Neural cell (in vitro differentiated cells): ENCODE measurements at regions not wholly inside any gene's neighbourhood (a gene's known extent, or its start where the extent isn't known, plus 50 kb on each side); places are given as distances from the start of the nearest gene placed in this dataset.

ENCODE experiments used
- H2AFZ ChIP-seq: fragments of 200-600, 300-800 bp; sonication (generic), shearing (Covaris generic); 2 replicates; pipeline ENCODE4 v1.6.0; 2014; ENCODE audit warnings: low read depth, mild to moderate bottlenecking, antibody characterized with exemption, low read length, moderate library complexity
- H3F3A ChIP-seq: fragments of 200-600 bp; shearing (Covaris generic); 2 replicates; pipeline ENCODE4 v1.6.1; 2016; ENCODE audit warnings: mild to moderate bottlenecking, moderate library complexity, mixed read lengths, antibody characterized with exemption, low read length; ENCODE audit not compliant: insufficient read depth, poor library complexity, severe bottlenecking
- H3K27ac ChIP-seq: fragments of 200-600, 300-800 bp; sonication (generic), shearing (Covaris generic); 2 replicates; pipeline ENCODE4 v1.5.1; 2014; ENCODE audit warnings: mild to moderate bottlenecking, low read length, moderate library complexity
- H3K27me3 ChIP-seq: fragments of 300-800, 200-600 bp; sonication (generic), shearing (Covaris generic); 2 replicates; pipeline ENCODE4 v1.6.0; 2014; ENCODE audit warnings: mild to moderate bottlenecking, low read depth, low read length, moderate library complexity; ENCODE audit not compliant: insufficient read depth
- H3K36me3 ChIP-seq: fragments of 300-800, 200-600 bp; sonication (generic), shearing (Covaris generic); 2 replicates; pipeline ENCODE4 v1.5.1; 2014; ENCODE audit warnings: mild to moderate bottlenecking, antibody characterized with exemption, low read length, moderate library complexity; ENCODE audit not compliant: insufficient read depth
- H3K4me2 ChIP-seq: fragments of 300-800, 200-600 bp; sonication (generic), shearing (Covaris generic); 2 replicates; pipeline ENCODE4 v1.6.0; 2014; ENCODE audit warnings: mild to moderate bottlenecking, low read length
- H3K4me3 ChIP-seq: fragments of 300-800, 200-600 bp; sonication (generic), shearing (Covaris generic); 2 replicates; pipeline ENCODE4 v1.5.1; 2014; ENCODE audit warnings: mild to moderate bottlenecking, low read length, moderate library complexity
- H3K79me2 ChIP-seq: fragments of 200-600 bp; shearing (Covaris generic); replicated peaks from 2 replicates; pipeline ENCODE4 v1.6.0; 2014; ENCODE audit warnings: mild to moderate bottlenecking, low read length, moderate library complexity; ENCODE audit not compliant: insufficient read depth
- H3K9ac ChIP-seq: fragments of 300-800, 200-600 bp; sonication (generic), shearing (Covaris generic); 2 replicates; pipeline ENCODE4 v1.6.1; 2016; ENCODE audit warnings: mild to moderate bottlenecking, low read length, mixed read lengths
- H3K9me2 ChIP-seq: fragments of 200-600 bp; shearing (Covaris generic); 2 replicates; pipeline ENCODE4 v1.6.1; 2016; ENCODE audit warnings: mild to moderate bottlenecking, low read length, mixed read lengths; ENCODE audit not compliant: insufficient read depth
- H3K9me3 ChIP-seq: fragments of 200-600, 300-800 bp; sonication (generic), shearing (Covaris generic); 2 replicates; pipeline ENCODE4 v1.6.1; 2016; ENCODE audit warnings: mild to moderate bottlenecking, mixed run types, low read length, moderate library complexity, mixed read lengths
- H4K20me1 ChIP-seq: fragments of 200-600 bp; shearing (Covaris generic); 2 replicates; pipeline ENCODE4 v1.6.1; 2016; ENCODE audit warnings: mild to moderate bottlenecking, mixed run types; ENCODE audit not compliant: insufficient read depth
- CTCF ChIP-seq: fragments of 450-650 bp; IDR thresholded peaks from 2 replicates; pipeline ENCODE4 v1.5.1; 2014; ENCODE audit warnings: antibody characterized with exemption, mild to moderate bottlenecking, moderate library complexity; ENCODE audit not compliant: poor library complexity, severe bottlenecking
- EP300 ChIP-seq: fragments of 450-650 bp; conservative IDR thresholded peaks from 2 replicates; pipeline ENCODE4 v1.6.1; 2014; ENCODE audit warnings: antibody characterized with exemption, mild to moderate bottlenecking, moderate library complexity; ENCODE audit not compliant: poor library complexity, severe bottlenecking
- EZH2 ChIP-seq: fragments of 200-600, 300-800 bp; shearing (Covaris generic), sonication (generic); IDR thresholded peaks from 2 replicates; pipeline ENCODE4 v1.6.1; 2014; ENCODE audit warnings: antibody characterized with exemption, low read length, borderline replicate concordance, mild to moderate bottlenecking; ENCODE audit not compliant: insufficient read depth, poor library complexity, severe bottlenecking
- MXI1 ChIP-seq: fragments of 450-650 bp; conservative IDR thresholded peaks from 2 replicates; pipeline ENCODE4 v1.6.1; 2014; ENCODE audit warnings: antibody characterized with exemption, mild to moderate bottlenecking; ENCODE audit not compliant: poor library complexity, severe bottlenecking
- POLR2AphosphoS5 ChIP-seq: IDR thresholded peaks from 2 replicates; pipeline ENCODE4 v1.6.1; 2012
- RAD21 ChIP-seq: fragments of 450-650 bp; conservative IDR thresholded peaks from 2 replicates; pipeline ENCODE4 v1.6.1; 2014; ENCODE audit warnings: antibody characterized with exemption, mild to moderate bottlenecking, moderate library complexity
- REST ChIP-seq: IDR thresholded peaks from 2 replicates; pipeline ENCODE4 v1.6.1; 2012; ENCODE audit warnings: borderline replicate concordance
- SMC3 ChIP-seq: fragments of 450-650 bp; conservative IDR thresholded peaks from 2 replicates; pipeline ENCODE4 v1.6.1; 2014; ENCODE audit warnings: antibody characterized with exemption, mild to moderate bottlenecking, moderate library complexity; ENCODE audit not compliant: poor library complexity
- TAF1 ChIP-seq: IDR thresholded peaks from 2 replicates; pipeline ENCODE4 v1.6.1; 2012; ENCODE audit warnings: low read depth

DNA sequence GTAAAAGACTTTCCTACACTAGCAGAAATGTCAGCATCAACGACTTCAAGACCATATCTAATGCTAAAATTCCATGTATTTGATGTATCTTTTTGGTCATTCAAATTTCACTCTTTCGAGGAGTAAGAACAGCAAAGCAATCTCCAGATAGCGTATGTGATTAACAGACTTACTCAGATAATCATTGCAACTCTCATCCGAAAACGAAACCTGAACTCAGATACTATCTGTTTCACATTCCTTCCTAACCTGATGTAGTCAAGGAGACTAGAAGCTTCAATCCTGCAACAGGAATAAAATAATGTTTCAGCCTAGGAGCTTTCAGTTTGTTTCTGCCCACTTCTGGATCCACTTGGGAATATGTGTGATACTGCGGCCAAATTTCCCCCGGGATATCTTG lies 286.3 kb downstream of the NUAK1 start:
- Histone ChIP-seq H3K36me3 (no peaks in the 10 kb centered on the region), H3K27ac (no peak overlapping the region), H3K27me3 (no peaks in the 10 kb centered on the region), H3K9me2 (no peaks in the 10 kb centered on the region), H3K9me3 (no peaks in the 10 kb centered on the region), H3K9ac (no peak overlapping the region), H3K4me3 (no peak overlapping the region), H2AFZ (no peak overlapping the region), H3K4me2 (no peak overlapping the region), H3F3A (no peaks in the 10 kb centered on the region), H3K79me2 (no peaks in the 10 kb centered on the region), H4K20me1 (no peaks in the 10 kb centered on the region)
- no peak for TF ChIP-seq CTCF
- TF ChIP-seq MXI1 = no peak
- TF ChIP-seq POLR2AphosphoS5 = no peak
- TF ChIP-seq EP300 = no peak
- TF ChIP-seq EZH2 = no peak

- H3F3A ChIP-seq = no peaks in the 10 kb centered on the region
- no peaks in the 10 kb centered on the region for H4K20me1 ChIP-seq
- H3K27me3 ChIP-seq = no peaks in the 10 kb centered on the region
- no peak overlapping the region for H3K9ac ChIP-seq
- no peaks in the 10 kb centered on the region for H3K79me2 ChIP-seq
- TF ChIP-seq REST (no peak), EP300 (no peak), MXI1 (no peak), RAD21 (no peak), TAF1 (no peak), EZH2 (no peak), CTCF (no peak), SMC3 (no peak), POLR2AphosphoS5 (no peak)
- H3K4me2 ChIP-seq = no peak overlapping the region
- H3K27ac ChIP-seq = no peak overlapping the region
- no peak overlapping the region for H3K4me3 ChIP-seq
- no peaks in the 10 kb centered on the region for H3K9me2 ChIP-seq
- H2AFZ ChIP-seq = no peak overlapping the region
- no peaks in the 10 kb centered on the region for H3K9me3 ChIP-seq
- H3K36me3 ChIP-seq = no peaks in the 10 kb centered on the region
Observed at GRCh38 chr12:105852951-105853350, 285.8 kb downstream of the NUAK1 start.
